Osteocyte (in vitro differentiated cells): ENCODE measurements at regions not wholly inside any gene's neighbourhood (a gene's known extent, or its start where the extent isn't known, plus 50 kb on each side); places are given as distances from the start of the nearest gene placed in this dataset.
"Not testable (repeated sequence)": the region's sequence is repeated elsewhere in the genome, so short reads cannot be mapped to it uniquely, and the experiment has no call there.

Source experiments
- DNase-seq: peaks from one replicate; pipeline ENCODE4 v3.0.0; 2021; ENCODE audit warnings: mixed read lengths; ENCODE audit not compliant: unreplicated experiment; ENCODE audit errors: extremely low spot score
- H3K27ac Mint-ChIP-seq: one replicate; pipeline ENCODE4 v1.8.0; 2021; ENCODE audit warnings: mild to moderate bottlenecking, mixed read lengths; ENCODE audit not compliant: unreplicated experiment
- H3K27me3 Mint-ChIP-seq: one replicate; pipeline ENCODE4 v1.8.0; 2021; ENCODE audit warnings: mixed read lengths; ENCODE audit not compliant: unreplicated experiment
- H3K36me3 Mint-ChIP-seq: one replicate; pipeline ENCODE4 v1.8.0; 2021; ENCODE audit warnings: mixed read lengths; ENCODE audit not compliant: unreplicated experiment
- H3K4me1 Mint-ChIP-seq: one replicate; pipeline ENCODE4 v1.8.0; 2021; ENCODE audit warnings: mixed read lengths; ENCODE audit not compliant: unreplicated experiment
- H3K4me3 Mint-ChIP-seq: one replicate; pipeline ENCODE4 v1.8.0; 2021; ENCODE audit warnings: mild to moderate bottlenecking, moderate library complexity, mixed read lengths; ENCODE audit not compliant: unreplicated experiment
- H3K9me3 Mint-ChIP-seq: one replicate; pipeline ENCODE4 v1.8.0; 2021; ENCODE audit warnings: mixed read lengths; ENCODE audit not compliant: unreplicated experiment
- CTCF ChIP-seq: fragments of 200-600 bp; sonication (generic); IDR thresholded peaks from 2 replicates; pipeline ENCODE4 v1.5.0; 2021; ENCODE audit warnings: antibody characterized with exemption, mild to moderate bottlenecking, moderate library complexity

GRCh38 chr4:152188801-152189200, 347.1 kb downstream of the FBXW7 start:
- no peaks in the 10 kb centered on the region for H3K4me1 Mint-ChIP-seq
- TF ChIP-seq CTCF, result no peak
- no peak overlapping the region for H3K27ac Mint-ChIP-seq
- peaks cover 7% of the 10 kb centered on the region for H3K27me3 Mint-ChIP-seq
- H3K9me3 Mint-ChIP-seq, result no peaks in the 10 kb centered on the region
- no peak for DNase-seq
- no peak overlapping the region for H3K4me3 Mint-ChIP-seq
- H3K36me3 Mint-ChIP-seq, result no peaks in the 10 kb centered on the region

- peaks cover 7% of the 10 kb centered on the region for H3K27me3 Mint-ChIP-seq
Observed at GRCh38 chr4:152187693-152188092, 348.2 kb downstream of the FBXW7 start.

GRCh38 chr4:152185786-152186550, 349.9 kb downstream of the FBXW7 start:
- Mint-ChIP-seq H3K27ac (no peak overlapping the region), H3K4me3 (no peak overlapping the region), H3K4me1 (no peaks in the 10 kb centered on the region), H3K27me3 (peaks cover 7% of the 10 kb centered on the region), H3K9me3 (no peaks in the 10 kb centered on the region), H3K36me3 (no peaks in the 10 kb centered on the region)
- TF ChIP-seq CTCF, result no peak
- DNase-seq, result no peak

More at GRCh38 chr4:152187693-152188092, 348.2 kb downstream of the FBXW7 start:
- Mint-ChIP-seq H3K4me1 (no peaks in the 10 kb centered on the region), H3K4me3 (no peak overlapping the region), H3K36me3 (no peaks in the 10 kb centered on the region), H3K9me3 (no peaks in the 10 kb centered on the region), H3K27ac (no peak overlapping the region)
- no peak for TF ChIP-seq CTCF
- DNase-seq, result no peak

GRCh38 chr4:152181150-152181549, 354.7 kb downstream of the FBXW7 start:
- Mint-ChIP-seq H3K36me3 (no peaks in the 10 kb centered on the region), H3K9me3 (no peaks in the 10 kb centered on the region), H3K4me1 (no peaks in the 10 kb centered on the region), H3K4me3 (no peak overlapping the region), H3K27me3 (peaks cover 13% of the 10 kb centered on the region), H3K27ac (no peak overlapping the region)
- TF ChIP-seq CTCF, result no peak
- no peak for DNase-seq

- peaks cover 18% of the 10 kb centered on the region for H3K27me3 Mint-ChIP-seq
Observed at GRCh38 chr4:152180369-152180768, 355.5 kb downstream of the FBXW7 start.

GRCh38 chr4:152177538-152177937, 358.4 kb downstream of the FBXW7 start:
- not testable (repeated sequence) for H3K27ac Mint-ChIP-seq, H3K4me1 Mint-ChIP-seq, DNase-seq, H3K9me3 Mint-ChIP-seq, H3K36me3 Mint-ChIP-seq, H3K4me3 Mint-ChIP-seq
- peaks cover 26% of the 10 kb centered on the region for H3K27me3 Mint-ChIP-seq

More at GRCh38 chr4:152180369-152180768, 355.5 kb downstream of the FBXW7 start:
- Mint-ChIP-seq H3K27ac (no peak overlapping the region), H3K36me3 (no peaks in the 10 kb centered on the region), H3K4me3 (no peak overlapping the region), H3K4me1 (no peaks in the 10 kb centered on the region), H3K9me3 (no peaks in the 10 kb centered on the region)
- DNase-seq, result no peak
- TF ChIP-seq CTCF, result no peak
